ENCODE measurements at regions not wholly inside any gene's neighbourhood (a gene's known extent, or its start where the extent isn't known, plus 50 kb on each side); places are given as distances from the start of the nearest gene placed in this dataset.

- DNase-seq (ENCODE audit: low read depth in 2 of 2), result no peak
Measured at GRCh38 chr12:125193376-125194152, 128.3 kb downstream of the AACS start.

DNA sequence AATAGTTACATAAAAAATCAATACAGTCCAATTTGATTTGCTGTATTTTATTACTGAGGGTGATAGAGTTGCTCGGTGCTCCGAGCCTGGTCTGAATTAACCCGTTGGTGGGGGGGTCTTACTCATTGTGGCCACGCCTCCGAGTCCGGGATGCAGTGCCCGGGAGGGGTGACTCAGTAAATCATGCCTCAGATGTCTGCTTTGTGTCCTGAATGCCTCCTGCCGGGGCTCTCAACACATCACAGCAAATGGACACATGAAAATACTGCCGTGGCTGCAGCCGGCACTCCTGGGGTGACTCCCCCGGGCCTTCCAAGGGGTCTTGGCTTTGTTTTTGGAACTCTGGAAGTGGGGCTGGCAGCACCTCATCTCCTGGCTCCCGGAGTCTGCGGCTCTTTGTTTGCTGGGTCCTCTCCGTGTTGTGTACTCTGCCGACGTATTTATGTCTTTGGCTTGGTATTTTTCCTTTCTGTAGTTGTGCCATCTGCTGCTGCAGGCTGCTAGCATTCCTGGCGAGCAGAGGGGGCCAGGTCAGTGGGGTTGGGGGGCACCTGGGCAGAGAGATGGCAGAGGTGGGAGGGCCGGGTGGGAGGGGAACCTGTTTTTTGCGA, 129.0 kb downstream of the AACS start:
- DNase-seq (ENCODE audit: low read depth in 2 of 2), result no peak

- no peak for DNase-seq (ENCODE audit: low read depth in 2 of 2)
Measured at GRCh38 chr12:125194987-125195386, 129.8 kb downstream of the AACS start.

- DNase-seq (ENCODE audit: low read depth in 2 of 2), result no peak
Measured at GRCh38 chr12:125197326-125197725, 132.1 kb downstream of the AACS start.

GRCh38 chr12:125198652-125199051, 133.4 kb downstream of the AACS start:
- DNase-seq (ENCODE audit: low read depth in 2 of 2), result no peak

GRCh38 chr12:125201090-125201489, 135.9 kb downstream of the AACS start:
- DNase-seq (ENCODE audit: low read depth in 2 of 2), result no peak

GRCh38 chr12:125201940-125202339, 136.7 kb downstream of the AACS start:
- no peak for DNase-seq (ENCODE audit: low read depth in 2 of 2)

DNA sequence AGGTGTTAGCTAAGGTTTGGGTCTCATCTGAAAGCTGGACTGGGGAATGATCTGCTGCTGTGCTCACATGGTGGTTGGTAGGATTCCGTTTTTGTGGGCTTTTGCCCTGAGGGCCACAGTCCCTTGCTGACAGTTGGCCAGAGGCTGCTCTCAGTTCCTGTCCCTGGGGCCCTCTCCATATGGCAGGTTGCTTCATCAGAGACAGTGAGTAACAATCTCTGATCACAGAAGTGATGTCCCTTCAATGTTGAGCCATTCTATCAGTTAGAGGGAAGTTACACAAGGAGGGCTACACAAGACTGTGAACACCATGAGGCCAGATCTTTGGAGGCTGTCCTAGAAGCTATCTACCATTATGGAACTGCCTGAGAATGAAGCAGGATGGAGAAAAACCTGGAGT, 137.2 kb downstream of the AACS start:
- no peak for DNase-seq (ENCODE audit: low read depth in 2 of 2)

- DNase-seq (ENCODE audit: low read depth in 2 of 2), result no peak
Measured at GRCh38 chr12:125203145-125203765, 138.0 kb downstream of the AACS start.

DNA sequence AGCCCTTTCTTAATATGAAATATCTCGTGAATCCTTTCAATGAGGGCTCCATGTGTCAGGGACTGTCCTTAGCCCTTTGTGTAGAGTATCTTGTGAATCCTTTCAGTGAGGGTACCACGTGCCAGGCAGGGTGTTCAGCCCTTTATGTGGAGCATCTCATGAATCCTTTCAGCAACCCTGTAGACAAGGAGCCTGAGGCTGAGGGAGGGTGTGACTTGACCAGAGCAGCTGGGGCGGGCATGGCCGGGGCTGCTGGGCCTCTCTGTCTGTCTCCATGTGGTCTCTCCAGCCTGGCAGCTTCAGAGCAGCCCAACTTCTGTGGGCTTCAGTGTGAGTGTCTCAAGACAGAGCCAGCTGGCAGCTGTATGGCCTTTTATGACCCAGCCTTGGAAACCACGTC, 140.2 kb downstream of the AACS start:
- DNase-seq (ENCODE audit: low read depth in 2 of 2), result no peak

GRCh38 chr12:125206711-125207110, 141.5 kb downstream of the AACS start:
- DNase-seq (ENCODE audit: low read depth in 2 of 2), result no peak

DNA sequence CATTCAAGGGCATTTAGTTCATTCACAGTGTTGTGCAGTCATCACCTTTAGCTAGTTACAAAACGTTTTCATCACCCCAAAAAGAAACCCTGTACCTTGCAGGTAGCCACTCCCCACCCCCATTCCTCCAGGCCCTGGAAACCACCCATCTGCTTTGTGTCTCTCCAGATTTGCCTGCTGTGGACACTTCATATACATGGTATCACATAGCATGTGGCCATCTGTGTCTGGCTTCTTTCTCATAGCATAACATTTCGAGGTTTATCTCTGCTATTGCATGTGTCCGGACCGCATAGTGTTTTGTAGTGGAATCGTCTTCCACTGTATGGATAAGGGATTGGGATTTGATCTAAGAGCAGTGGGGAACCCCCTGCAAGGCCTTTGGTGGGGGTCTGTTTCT, 143.1 kb downstream of the AACS start:
- DNase-seq (ENCODE audit: low read depth in 2 of 2), result no peak

DNA sequence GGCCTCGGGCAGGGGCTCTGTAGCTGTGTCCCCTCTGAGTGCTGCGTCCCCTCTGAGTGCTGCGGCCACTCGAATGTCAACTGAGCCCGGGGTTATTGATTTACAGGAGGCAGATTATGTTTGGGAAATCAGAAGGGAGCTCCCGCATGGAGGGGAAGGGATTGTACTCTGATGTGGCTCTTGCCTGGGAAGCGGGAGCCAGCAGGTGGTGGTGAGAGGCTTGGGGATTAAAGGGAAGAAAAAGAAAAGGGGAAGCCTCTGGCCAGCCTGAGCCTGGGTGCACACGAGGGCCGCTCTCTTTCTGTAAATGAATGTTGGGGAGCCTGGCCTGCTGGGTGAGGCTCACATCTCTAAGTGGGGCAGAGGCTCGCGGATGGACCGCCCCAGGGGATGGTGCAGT, 143.7 kb downstream of the AACS start:
- DNase-seq (ENCODE audit: low read depth in 2 of 2), result no peak

- DNase-seq (ENCODE audit: low read depth in 2 of 2), result no peak
Measured at GRCh38 chr12:125210104-125210755, 145.0 kb downstream of the AACS start.

GRCh38 chr12:125211464-125211863, 146.2 kb downstream of the AACS start:
- DNase-seq (ENCODE audit: low read depth in 2 of 2), result no peak

DNA sequence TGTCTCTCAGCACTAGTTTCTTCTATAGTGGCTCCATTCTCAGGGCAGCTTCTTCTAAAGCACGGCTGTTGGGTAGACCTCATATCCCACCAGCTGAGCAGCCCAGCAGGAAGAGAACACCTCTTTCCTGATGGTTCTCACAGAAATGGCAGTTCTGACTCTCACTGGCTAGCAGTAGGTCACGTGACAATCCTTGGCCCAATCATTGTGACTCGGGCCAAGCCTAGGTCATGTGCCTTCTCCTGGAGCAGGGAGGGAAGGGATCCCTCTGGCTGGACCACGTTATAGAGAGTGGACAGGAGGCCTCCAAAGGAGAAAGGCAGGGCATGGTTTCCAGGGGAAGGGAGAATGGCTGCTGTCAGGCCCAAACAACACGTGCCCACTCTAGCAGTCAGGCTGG, 149.1 kb downstream of the AACS start:
- DNase-seq (ENCODE audit: low read depth in 2 of 2), result no peak

GRCh38 chr12:125216756-125217155, 151.5 kb downstream of the AACS start:
- no peak for DNase-seq (ENCODE audit: low read depth in 2 of 2)

DNA sequence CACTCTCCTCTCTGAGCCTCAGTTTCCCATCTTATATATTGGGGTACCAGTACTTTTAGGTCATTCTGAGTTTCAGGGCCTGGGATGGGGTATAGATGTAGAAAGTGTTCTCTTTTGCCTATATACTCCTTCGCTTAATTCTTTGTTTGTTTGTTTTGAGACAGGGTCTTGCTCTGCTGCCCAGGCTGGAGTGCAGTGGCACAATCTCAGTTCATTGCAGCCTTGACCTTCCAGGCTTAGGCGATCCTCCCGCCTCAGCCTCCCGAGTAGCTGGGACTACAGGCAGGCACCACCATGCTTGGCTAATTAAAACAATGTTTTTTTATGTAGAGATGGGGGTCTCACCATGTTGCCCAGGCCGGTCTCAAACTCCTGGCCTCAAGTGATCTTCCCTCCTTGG, 152.1 kb downstream of the AACS start:
- no peak for DNase-seq (ENCODE audit: low read depth in 2 of 2)

GRCh38 chr12:125218952-125219351, 153.7 kb downstream of the AACS start:
- no peak for DNase-seq (ENCODE audit: low read depth in 2 of 2)

GRCh38 chr12:125220404-125221273, 155.4 kb downstream of the AACS start:
- no peak for DNase-seq (ENCODE audit: low read depth in 2 of 2)

DNA sequence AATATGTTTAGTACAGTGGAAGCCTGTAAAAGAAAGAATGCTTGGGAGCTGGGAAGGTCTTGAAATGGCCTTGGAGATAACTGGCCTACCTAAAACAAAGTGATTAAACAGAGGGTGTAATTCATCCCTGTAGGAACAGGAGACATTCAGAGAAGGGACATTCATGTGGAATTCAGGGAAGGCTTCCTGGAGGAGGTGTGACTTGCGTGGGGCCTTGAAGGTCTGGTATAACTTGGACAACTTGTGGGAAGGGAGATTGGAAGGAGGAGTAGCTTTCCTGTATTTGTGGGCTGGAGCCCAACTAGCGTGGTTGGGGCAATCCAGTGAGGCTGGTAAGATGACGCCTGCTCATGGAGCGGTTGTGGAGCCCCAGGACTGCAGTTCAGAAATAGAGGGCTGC, 156.4 kb downstream of the AACS start:
- no peak for DNase-seq (ENCODE audit: low read depth in 2 of 2)

DNA sequence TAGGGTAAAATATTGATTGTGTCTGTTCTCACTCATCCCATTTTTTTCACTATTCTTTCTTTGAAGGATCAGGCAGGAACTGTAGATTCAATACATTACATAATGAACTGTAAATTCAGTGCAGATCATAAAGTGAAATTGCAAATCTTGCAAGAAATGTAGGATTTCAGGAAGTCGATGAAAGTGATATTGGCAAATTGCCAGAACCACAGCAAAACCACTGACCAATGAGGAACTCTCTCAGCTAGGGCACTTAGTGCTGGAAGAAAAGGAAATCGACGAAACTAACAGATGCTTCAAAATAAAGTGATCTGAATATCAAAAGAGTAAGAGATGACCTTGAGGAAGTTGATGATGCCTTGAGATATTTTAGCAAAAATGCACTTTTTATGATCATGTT, 157.6 kb downstream of the AACS start:
- no peak for DNase-seq (ENCODE audit: low read depth in 2 of 2)
